Vagina (tissue), 2 donors: ENCODE measurements at regions not wholly inside any gene's neighbourhood (a gene's known extent, or its start where the extent isn't known, plus 50 kb on each side); places are given as distances from the start of the nearest gene placed in this dataset.

ENCODE experiments used
- POLR2AphosphoS5 ChIP-seq, 2 donors: sonication (generic); formaldehyde crosslinking; IDR thresholded peaks; one replicate each; pipeline ENCODE4 v1.9.0; 2017; ENCODE audit warnings: antibody characterized with exemption in 2 of 2, mild to moderate bottlenecking in 2 of 2, low read depth in 1 of 2; ENCODE audit not compliant: insufficient read depth in 1 of 2
- TF ChIP-seq, protein P1 (sequence below), 3 experiments: fragments of 450-650 bp in 2 of 3; fragments of 200-600 bp in 1 of 3; sonication (generic) in 1 of 3; IDR thresholded peaks; one replicate each; pipeline ENCODE4 v1.5.1; 2017 to 2019; ENCODE audit warnings: antibody characterized with exemption in 3 of 3, mild to moderate bottlenecking in 2 of 3, moderate library complexity in 2 of 3

DNA sequence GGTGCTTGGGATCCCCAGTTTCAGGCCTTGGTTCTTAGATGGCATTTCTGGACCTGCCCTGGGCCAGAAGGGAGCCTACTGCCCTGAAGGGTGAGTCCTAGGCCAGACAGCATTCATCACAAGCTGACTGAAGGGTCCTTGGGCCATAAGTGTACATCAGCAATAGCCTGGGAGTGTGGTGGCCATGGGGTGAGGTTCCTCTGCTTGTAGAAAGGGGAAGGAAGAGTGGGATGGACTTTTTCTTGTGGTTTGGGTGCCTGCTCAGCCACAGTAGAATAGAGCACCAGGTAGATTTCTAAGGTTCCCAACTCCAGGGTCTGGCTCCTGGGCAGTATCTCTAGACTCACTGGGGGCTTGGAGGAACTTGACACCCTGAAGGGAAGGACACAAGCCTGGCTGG lies 95.2 kb upstream of the PHF24 start:
- TF ChIP-seq, protein P1, sequence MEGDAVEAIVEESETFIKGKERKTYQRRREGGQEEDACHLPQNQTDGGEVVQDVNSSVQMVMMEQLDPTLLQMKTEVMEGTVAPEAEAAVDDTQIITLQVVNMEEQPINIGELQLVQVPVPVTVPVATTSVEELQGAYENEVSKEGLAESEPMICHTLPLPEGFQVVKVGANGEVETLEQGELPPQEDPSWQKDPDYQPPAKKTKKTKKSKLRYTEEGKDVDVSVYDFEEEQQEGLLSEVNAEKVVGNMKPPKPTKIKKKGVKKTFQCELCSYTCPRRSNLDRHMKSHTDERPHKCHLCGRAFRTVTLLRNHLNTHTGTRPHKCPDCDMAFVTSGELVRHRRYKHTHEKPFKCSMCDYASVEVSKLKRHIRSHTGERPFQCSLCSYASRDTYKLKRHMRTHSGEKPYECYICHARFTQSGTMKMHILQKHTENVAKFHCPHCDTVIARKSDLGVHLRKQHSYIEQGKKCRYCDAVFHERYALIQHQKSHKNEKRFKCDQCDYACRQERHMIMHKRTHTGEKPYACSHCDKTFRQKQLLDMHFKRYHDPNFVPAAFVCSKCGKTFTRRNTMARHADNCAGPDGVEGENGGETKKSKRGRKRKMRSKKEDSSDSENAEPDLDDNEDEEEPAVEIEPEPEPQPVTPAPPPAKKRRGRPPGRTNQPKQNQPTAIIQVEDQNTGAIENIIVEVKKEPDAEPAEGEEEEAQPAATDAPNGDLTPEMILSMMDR (IDR thresholded peaks at IDR 0.05) = no peak
- TF ChIP-seq POLR2AphosphoS5 (IDR thresholded peaks at IDR 0.05; ENCODE audit: insufficient read depth in 1 of 2, low read depth in 1 of 2) = no peak
